Lower lobe of right lung (tissue), 2 donors: ENCODE measurements at regions not wholly inside any gene's neighbourhood (a gene's known extent, or its start where the extent isn't known, plus 50 kb on each side); places are given as distances from the start of the nearest gene placed in this dataset.
A peak's percentile ranks its signal among the peaks of the same experiment; 100 is the strongest.

Experiments used
- ATAC-seq, 2 donors: fragments of 200-7000 bp; cut with Tn5 transposase; one replicate each; pipeline ENCODE4 v1.9.1; 2020 to 2022; ENCODE audit warnings: mild to moderate bottlenecking in 2 of 2, moderate library complexity in 2 of 2
- DNase-seq: peaks from one replicate; pipeline ENCODE4 v3.0.0-alpha.2; 2020
- H3K27ac ChIP-seq: fragments of 200-600 bp; one replicate; pipeline ENCODE4 v1.8.0; 2022
- H3K27me3 ChIP-seq: fragments of 200-600 bp; one replicate; pipeline ENCODE4 v1.8.0; 2022; ENCODE audit warnings: low read depth
- H3K36me3 ChIP-seq: fragments of 200-600 bp; one replicate; pipeline ENCODE4 v1.8.0; 2022; ENCODE audit warnings: mild to moderate bottlenecking
- H3K4me1 ChIP-seq: fragments of 200-600 bp; one replicate; pipeline ENCODE4 v1.8.0; 2022
- H3K4me3 ChIP-seq: fragments of 200-600 bp; one replicate; pipeline ENCODE4 v1.8.0; 2022; ENCODE audit warnings: mild to moderate bottlenecking
- H3K9me3 ChIP-seq: fragments of 200-600 bp; one replicate; pipeline ENCODE4 v1.8.0; 2022
- CTCF ChIP-seq: fragments of 200-600 bp; IDR thresholded peaks from one replicate; pipeline ENCODE4 v1.8.0; 2022; ENCODE audit warnings: antibody characterized with exemption, mild to moderate bottlenecking
- intact Hi-C: fragments of 100-400 bp; cut with DNase I; formaldehyde crosslinking; loops from one replicate; pipeline ENCODE4 v1.11.0; 2022
- donor health status: DM: no; HTN: yes; CAD: no; lungs with severe emphysema.

DNA sequence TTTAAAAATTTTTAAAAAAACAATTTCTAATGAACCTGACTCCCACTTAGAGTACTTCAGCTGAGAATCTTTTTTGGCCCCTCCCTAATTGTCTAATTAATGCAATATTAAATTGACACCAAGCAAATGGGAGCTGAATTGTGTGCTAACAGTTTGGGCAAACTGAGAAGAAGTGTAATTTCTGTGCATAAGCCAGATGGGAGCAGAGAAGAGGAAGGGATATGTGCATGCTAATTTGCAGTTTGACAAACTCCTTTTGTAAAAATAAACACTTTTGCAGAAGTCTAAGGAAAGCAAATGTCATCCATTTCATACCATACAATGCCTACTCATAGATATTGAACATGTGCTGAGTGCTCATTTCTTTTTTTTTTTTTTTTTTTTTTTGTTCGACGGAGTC lies 332.0 kb downstream of the CYRIA start:
- DNase-seq (no peak), ATAC-seq (no peak)
- intact Hi-C loops = no loop called here
- no peak overlapping the region for H3K27ac ChIP-seq
- H3K4me1 ChIP-seq = no peaks in the 10 kb centered on the region
- no peaks in the 10 kb centered on the region for H3K36me3 ChIP-seq
- no peak overlapping the region for H3K4me3 ChIP-seq
- no peak for TF ChIP-seq CTCF
- no peaks in the 10 kb centered on the region for H3K27me3 ChIP-seq
- no peaks in the 10 kb centered on the region for H3K9me3 ChIP-seq

- H3K4me1 ChIP-seq = no peaks in the 10 kb centered on the region
- H3K36me3 ChIP-seq = no peaks in the 10 kb centered on the region
- no peak for ATAC-seq
- H3K4me3 ChIP-seq = no peak overlapping the region
- no peak for DNase-seq
- H3K9me3 ChIP-seq = no peaks in the 10 kb centered on the region
- TF ChIP-seq CTCF = no peak
- H3K27me3 ChIP-seq = no peaks in the 10 kb centered on the region
- intact Hi-C loops = no loop called here
- no peak overlapping the region for H3K27ac ChIP-seq
Observed at GRCh38 chr2:16332681-16333557, 332.7 kb downstream of the CYRIA start.

- Histone ChIP-seq H3K9me3 (no peaks in the 10 kb centered on the region), H3K36me3 (no peaks in the 10 kb centered on the region), H3K4me1 (no peaks in the 10 kb centered on the region), H3K27me3 (no peaks in the 10 kb centered on the region), H3K27ac (no peak overlapping the region), H3K4me3 (no peak overlapping the region)
- intact Hi-C loops = no loop called here
- DNase-seq = no peak
- no peak for ATAC-seq
- no peak for TF ChIP-seq CTCF
Observed at GRCh38 chr2:16331772-16332171, 333.9 kb downstream of the CYRIA start.

DNA sequence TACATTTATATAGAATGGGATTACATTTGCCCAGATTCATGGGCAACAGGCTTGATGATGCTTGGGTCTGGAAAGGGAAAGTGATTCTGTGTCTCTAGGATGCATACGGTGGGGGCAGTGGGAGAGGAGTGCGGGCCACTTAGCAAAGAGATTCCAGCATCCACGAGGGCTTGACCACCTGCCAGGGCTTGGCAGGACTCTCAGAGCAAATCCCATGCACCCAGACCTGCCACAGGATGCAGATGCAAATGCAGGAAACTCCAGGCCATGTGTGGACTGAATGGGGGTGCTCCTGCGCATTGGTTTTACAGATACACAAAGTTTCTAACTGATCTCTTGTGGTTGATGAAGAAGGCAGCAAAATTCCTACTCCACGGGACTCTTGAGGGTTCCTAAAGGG lies 334.7 kb downstream of the CYRIA start:
- intact Hi-C loops = no loop called here
- H3K4me1 ChIP-seq = no peaks in the 10 kb centered on the region
- no peak for ATAC-seq
- TF ChIP-seq CTCF = no peak
- DNase-seq = no peak
- H3K4me3 ChIP-seq = no peak overlapping the region
- H3K36me3 ChIP-seq = no peaks in the 10 kb centered on the region
- H3K9me3 ChIP-seq = no peaks in the 10 kb centered on the region
- no peaks in the 10 kb centered on the region for H3K27me3 ChIP-seq
- H3K27ac ChIP-seq = no peak overlapping the region

GRCh38 chr2:16330571-16330970 lies 335.1 kb downstream of the CYRIA start:
- TF ChIP-seq CTCF = no peak
- intact Hi-C loops = no loop called here
- H3K4me3 ChIP-seq = no peak overlapping the region
- no peaks in the 10 kb centered on the region for H3K36me3 ChIP-seq
- ATAC-seq = peak; percentile 23 to 36
- no peaks in the 10 kb centered on the region for H3K4me1 ChIP-seq
- no peak for DNase-seq
- H3K9me3 ChIP-seq = no peaks in the 10 kb centered on the region
- H3K27ac ChIP-seq = no peak overlapping the region
- no peaks in the 10 kb centered on the region for H3K27me3 ChIP-seq
